ENCODE measurements at regions not wholly inside any gene's neighbourhood (a gene's known extent, or its start where the extent isn't known, plus 50 kb on each side); places are given as distances from the start of the nearest gene placed in this dataset.

GRCh38 chr21:15332572-15332971 lies 267.8 kb upstream of the NRIP1 start:
- intact Hi-C loops (cut with DNase I): no loop called here
- WGBS: 94% methylated on average over 1 of the region's 1 CpG
- H3K27me3 ChIP-seq: no peaks in the 10 kb centered on the region
- H3K4me3 ChIP-seq: no peak overlapping the region
- no peaks in the 10 kb centered on the region for H3K4me1 ChIP-seq
- no peak overlapping the region for H3K27ac ChIP-seq (replicated peaks in 1 of 4)
- no peaks in the 10 kb centered on the region for H3K36me3 ChIP-seq
- no peak for TF ChIP-seq POLR2AphosphoS5 (IDR thresholded peaks at IDR 0.05)
- TF ChIP-seq EP300 (IDR thresholded peaks at IDR 0.05): no peak
- no peak for TF ChIP-seq POLR2A (IDR thresholded peaks at IDR 0.05; ENCODE audit: low read depth)
- TF ChIP-seq, protein P1, sequence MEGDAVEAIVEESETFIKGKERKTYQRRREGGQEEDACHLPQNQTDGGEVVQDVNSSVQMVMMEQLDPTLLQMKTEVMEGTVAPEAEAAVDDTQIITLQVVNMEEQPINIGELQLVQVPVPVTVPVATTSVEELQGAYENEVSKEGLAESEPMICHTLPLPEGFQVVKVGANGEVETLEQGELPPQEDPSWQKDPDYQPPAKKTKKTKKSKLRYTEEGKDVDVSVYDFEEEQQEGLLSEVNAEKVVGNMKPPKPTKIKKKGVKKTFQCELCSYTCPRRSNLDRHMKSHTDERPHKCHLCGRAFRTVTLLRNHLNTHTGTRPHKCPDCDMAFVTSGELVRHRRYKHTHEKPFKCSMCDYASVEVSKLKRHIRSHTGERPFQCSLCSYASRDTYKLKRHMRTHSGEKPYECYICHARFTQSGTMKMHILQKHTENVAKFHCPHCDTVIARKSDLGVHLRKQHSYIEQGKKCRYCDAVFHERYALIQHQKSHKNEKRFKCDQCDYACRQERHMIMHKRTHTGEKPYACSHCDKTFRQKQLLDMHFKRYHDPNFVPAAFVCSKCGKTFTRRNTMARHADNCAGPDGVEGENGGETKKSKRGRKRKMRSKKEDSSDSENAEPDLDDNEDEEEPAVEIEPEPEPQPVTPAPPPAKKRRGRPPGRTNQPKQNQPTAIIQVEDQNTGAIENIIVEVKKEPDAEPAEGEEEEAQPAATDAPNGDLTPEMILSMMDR (IDR thresholded peaks at IDR 0.05): no peak
- H3K9me3 ChIP-seq: no peaks in the 10 kb centered on the region
- DNase-seq (ENCODE audit: extremely low spot score): no peak

DNA sequence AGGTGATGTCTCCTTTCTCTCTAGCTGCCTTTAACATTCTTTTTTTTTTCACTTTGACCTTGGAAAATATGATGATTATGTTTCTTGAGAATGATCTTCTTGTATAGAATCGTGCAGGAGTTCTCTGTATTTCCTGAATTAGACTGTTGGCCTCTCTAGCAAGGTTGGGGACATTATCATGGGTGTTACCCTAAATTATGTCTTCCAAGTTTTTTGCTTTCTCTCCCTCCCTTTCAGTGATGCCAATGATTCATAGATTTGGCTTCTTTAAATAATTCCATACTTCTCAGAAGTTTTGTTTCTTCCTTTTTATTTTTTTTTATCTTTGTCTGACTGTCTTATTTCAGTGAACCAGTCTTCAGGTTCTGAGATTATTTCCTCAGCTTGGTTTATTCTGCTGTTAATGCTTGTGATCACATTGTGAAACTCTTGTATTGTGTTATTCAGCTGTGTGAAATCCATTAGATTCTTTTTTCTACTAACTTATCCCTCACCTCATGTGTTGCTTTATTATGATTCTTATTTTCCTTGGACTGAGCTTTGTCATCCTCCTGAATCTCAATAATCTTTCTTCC lies 268.4 kb upstream of the NRIP1 start:
- Histone ChIP-seq H3K9me3 (no peaks in the 10 kb centered on the region), H3K4me3 (no peak overlapping the region), H3K27ac (replicated peaks in 1 of 4) (no peak overlapping the region), H3K27me3 (no peaks in the 10 kb centered on the region), H3K4me1 (no peaks in the 10 kb centered on the region), H3K36me3 (no peaks in the 10 kb centered on the region)
- 44% methylated on average over 1 of the region's 1 CpG for WGBS
- TF ChIP-seq EP300 (IDR thresholded peaks at IDR 0.05): no peak
- intact Hi-C loops (cut with DNase I): no loop called here
- DNase-seq (ENCODE audit: extremely low spot score): no peak

DNA sequence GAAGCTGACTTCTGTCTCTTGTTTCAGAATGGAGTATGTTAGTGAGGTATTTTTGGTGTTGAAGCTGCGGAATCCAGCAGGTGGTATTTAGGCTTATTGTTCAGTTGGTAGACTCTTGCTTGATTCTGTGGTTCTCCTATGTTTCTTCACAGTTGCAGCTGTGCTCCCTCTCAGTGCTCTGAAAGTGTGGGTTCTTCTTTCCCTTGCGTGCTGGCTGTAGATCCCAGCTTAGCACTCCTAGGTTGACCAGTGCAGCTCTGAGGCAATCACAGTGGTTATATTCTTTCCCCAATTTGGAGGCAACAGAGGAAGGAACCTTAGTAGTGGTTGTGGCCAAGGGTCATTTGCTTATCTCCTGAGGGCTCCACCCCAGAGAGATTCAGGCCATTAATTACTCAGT lies 269.2 kb upstream of the NRIP1 start:
- no peaks in the 10 kb centered on the region for H3K9me3 ChIP-seq
- WGBS: 88% methylated on average over 1 of the region's 2 CpGs
- TF ChIP-seq POLR2AphosphoS5 (IDR thresholded peaks at IDR 0.05) (no peak), POLR2A (IDR thresholded peaks at IDR 0.05; ENCODE audit: low read depth) (no peak), EP300 (IDR thresholded peaks at IDR 0.05) (no peak)
- TF ChIP-seq, protein P1 (IDR thresholded peaks at IDR 0.05): no peak
- no peaks in the 10 kb centered on the region for H3K36me3 ChIP-seq
- H3K27me3 ChIP-seq: no peaks in the 10 kb centered on the region
- no peaks in the 10 kb centered on the region for H3K4me1 ChIP-seq
- no peak overlapping the region for H3K4me3 ChIP-seq
- no peak overlapping the region for H3K27ac ChIP-seq (replicated peaks in 1 of 4)
- DNase-seq (ENCODE audit: extremely low spot score): no peak
- intact Hi-C loops (cut with DNase I): no loop called here

DNA sequence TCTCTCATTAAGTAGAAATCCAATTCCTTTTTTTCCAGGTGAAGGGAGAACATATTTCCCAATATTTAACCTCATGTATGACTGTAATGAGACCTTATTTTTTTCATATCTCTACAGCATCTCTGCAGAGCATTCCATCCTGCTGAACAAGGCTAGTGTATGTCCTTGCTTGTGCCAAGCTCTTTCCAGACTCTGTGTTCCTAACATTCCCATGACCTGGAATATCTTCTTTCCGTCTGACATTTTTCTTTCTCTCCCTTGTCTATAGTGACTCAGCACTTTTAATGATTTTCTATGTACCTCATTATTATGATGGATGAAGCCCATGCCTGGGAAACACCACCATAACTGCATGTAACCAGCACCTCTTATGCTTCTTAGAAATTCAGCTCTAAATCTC lies 278.3 kb upstream of the NRIP1 start:
- Histone ChIP-seq H3K9me3 (no peaks in the 10 kb centered on the region), H3K4me3 (no peak overlapping the region), H3K27me3 (no peaks in the 10 kb centered on the region), H3K4me1 (no peaks in the 10 kb centered on the region), H3K36me3 (no peaks in the 10 kb centered on the region), H3K27ac (replicated peaks in 1 of 4) (no peak overlapping the region)
- TF ChIP-seq POLR2AphosphoS5 (IDR thresholded peaks at IDR 0.05): no peak
- no peak for TF ChIP-seq POLR2A (IDR thresholded peaks at IDR 0.05; ENCODE audit: low read depth)
- TF ChIP-seq, protein P1 (IDR thresholded peaks at IDR 0.05): no peak
- TF ChIP-seq EP300 (IDR thresholded peaks at IDR 0.05): no peak
- DNase-seq (ENCODE audit: extremely low spot score): no peak
- intact Hi-C loops (cut with DNase I): no loop called here
- 70% methylated on average over 1 of the region's 1 CpG for WGBS

DNA sequence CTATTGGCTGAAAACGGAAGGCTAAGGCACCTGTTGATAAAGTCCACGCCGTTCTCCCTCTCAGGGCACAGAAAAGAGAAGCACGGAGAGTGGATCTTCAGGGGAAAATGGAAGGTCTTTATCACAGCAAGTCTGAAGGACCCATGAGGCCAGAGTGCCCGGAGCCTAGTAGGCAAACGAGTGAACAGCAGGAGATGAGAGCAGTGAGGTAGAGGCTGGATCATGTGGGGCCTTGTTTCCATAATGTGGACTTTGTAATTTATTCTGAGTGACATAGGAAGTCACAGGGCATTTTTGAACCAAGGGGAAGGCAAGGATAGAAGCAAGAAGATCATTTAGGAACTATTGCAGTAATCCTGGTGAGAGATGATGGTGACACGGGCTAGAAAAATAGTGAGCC lies 287.2 kb upstream of the NRIP1 start:
- no peaks in the 10 kb centered on the region for H3K27me3 ChIP-seq
- H3K4me1 ChIP-seq: no peaks in the 10 kb centered on the region
- no peak overlapping the region for H3K4me3 ChIP-seq
- no peaks in the 10 kb centered on the region for H3K36me3 ChIP-seq
- H3K9me3 ChIP-seq: no peaks in the 10 kb centered on the region
- no peak for DNase-seq (ENCODE audit: extremely low spot score)
- no peak overlapping the region for H3K27ac ChIP-seq (replicated peaks in 1 of 4)
- 94% methylated on average over 7 of the region's 7 CpGs for WGBS
- TF ChIP-seq POLR2A (IDR thresholded peaks at IDR 0.05; ENCODE audit: low read depth) (no peak), POLR2AphosphoS5 (IDR thresholded peaks at IDR 0.05) (no peak), EP300 (IDR thresholded peaks at IDR 0.05) (no peak)
- TF ChIP-seq, protein P1 (IDR thresholded peaks at IDR 0.05): no peak
- intact Hi-C loops (cut with DNase I): loop anchor here (10.0 kb wide), 1 partner anchor 157 kb away; no protein-coding TSS in a partner anchor

Data from esophagus muscularis mucosa (tissue), 4 donors.